GM19397 (cell line): ENCODE measurements at regions not wholly inside any gene's neighbourhood (a gene's known extent, or its start where the extent isn't known, plus 50 kb on each side); places are given as distances from the start of the nearest gene placed in this dataset.
"Not testable (repeated sequence)": the region's sequence is repeated elsewhere in the genome, so short reads cannot be mapped to it uniquely, and the experiment has no call there.

Experiments
- ATAC-seq: cut with Tn5 transposase; IDR thresholded peaks from one replicate; pipeline ENCODE4 v1.9.1; 2021; ENCODE audit warnings: mild to moderate bottlenecking, moderate library complexity; ENCODE audit not compliant: unreplicated experiment

- not testable (repeated sequence) for ATAC-seq
These were observed 2565.3 kb upstream of the TPTE start for GRCh38 chr21:7956074-7956452.

GRCh38 chr21:7956998-7957712 lies 2564.2 kb upstream of the TPTE start:
- ATAC-seq = not testable (repeated sequence)

- no peak for ATAC-seq
These were observed 2563.7 kb upstream of the TPTE start for GRCh38 chr21:7957713-7958064.
